Astrocyte (in vitro differentiated cells and primary cell): ENCODE measurements at regions not wholly inside any gene's neighbourhood (a gene's known extent, or its start where the extent isn't known, plus 50 kb on each side); places are given as distances from the start of the nearest gene placed in this dataset.

Experiments
- DNase-seq: peaks from one replicate; pipeline ENCODE4 v3.0.0-alpha.2; 2010; ENCODE audit warnings: low read depth
- FAIRE-seq: peaks from 2 replicates; lab custom pipeline; 2011; peaks lifted over from hg19 to GRCh38; lab: Jason Lieb, UNC
- H2AFZ ChIP-seq: 2 replicates; pipeline ENCODE4 v1.6.0; 2012; ENCODE audit warnings: low read depth, low read length, inconsistent platforms
- H3K27ac ChIP-seq: 2 replicates; pipeline ENCODE4 v1.5.1; 2011; ENCODE audit warnings: low read depth, low read length, inconsistent platforms
- H3K27me3 ChIP-seq: 2 replicates; pipeline ENCODE4 v1.6.0; 2011; ENCODE audit warnings: low read length, inconsistent platforms; ENCODE audit not compliant: insufficient read depth
- H3K36me3 ChIP-seq: 2 replicates; pipeline ENCODE4 v1.5.1; 2011; ENCODE audit warnings: low read length, inconsistent platforms; ENCODE audit not compliant: insufficient read depth
- H3K4me1 ChIP-seq: 2 replicates; pipeline ENCODE4 v1.5.1; 2011; ENCODE audit warnings: low read length, inconsistent platforms; ENCODE audit not compliant: insufficient read depth
- H3K4me2 ChIP-seq: 2 replicates; pipeline ENCODE4 v1.6.0; 2012; ENCODE audit warnings: low read length, inconsistent platforms
- H3K4me3 ChIP-seq: 2 replicates; pipeline ENCODE4 v1.5.1; 2011; ENCODE audit warnings: low read depth, mild to moderate bottlenecking, low read length, inconsistent platforms; ENCODE audit not compliant: insufficient read depth
- H3K79me2 ChIP-seq: 2 replicates; pipeline ENCODE4 v1.6.0; 2012; ENCODE audit warnings: mild to moderate bottlenecking, low read length, inconsistent platforms; ENCODE audit not compliant: insufficient read depth
- H3K9ac ChIP-seq: 2 replicates; pipeline ENCODE4 v1.6.0; 2012; ENCODE audit warnings: mild to moderate bottlenecking, low read length, inconsistent platforms
- H3K9me3 ChIP-seq: 2 replicates; pipeline ENCODE4 v1.5.1; 2012; ENCODE audit warnings: low read depth, mild to moderate bottlenecking, low read length, inconsistent platforms; ENCODE audit not compliant: insufficient read depth
- H4K20me1 ChIP-seq: 2 replicates; pipeline ENCODE4 v1.6.0; 2012; ENCODE audit warnings: low read length, inconsistent platforms; ENCODE audit not compliant: insufficient read depth
- H3K27ac Mint-ChIP-seq: one replicate; pipeline ENCODE4 v1.8.0; 2021; ENCODE audit warnings: mild to moderate bottlenecking, mixed read lengths; ENCODE audit not compliant: unreplicated experiment
- H3K27me3 Mint-ChIP-seq: one replicate; pipeline ENCODE4 v1.8.0; 2021; ENCODE audit warnings: low read depth, mixed read lengths; ENCODE audit not compliant: unreplicated experiment
- H3K36me3 Mint-ChIP-seq: one replicate; pipeline ENCODE4 v1.8.0; 2021; ENCODE audit warnings: low read depth, mixed read lengths; ENCODE audit not compliant: unreplicated experiment
- H3K4me1 Mint-ChIP-seq: one replicate; pipeline ENCODE4 v1.8.0; 2021; ENCODE audit warnings: low read depth, mixed read lengths; ENCODE audit not compliant: unreplicated experiment
- H3K4me3 Mint-ChIP-seq: one replicate; pipeline ENCODE4 v1.8.0; 2021; ENCODE audit warnings: mild to moderate bottlenecking, moderate library complexity, mixed read lengths; ENCODE audit not compliant: unreplicated experiment
- H3K9me3 Mint-ChIP-seq: one replicate; pipeline ENCODE4 v1.8.0; 2021; ENCODE audit warnings: mild to moderate bottlenecking, mixed read lengths; ENCODE audit not compliant: unreplicated experiment
- CTCF ChIP-seq: IDR thresholded peaks from 2 replicates; pipeline ENCODE4 v1.5.1; 2011; ENCODE audit warnings: low read depth, mild to moderate bottlenecking, inconsistent platforms, low read length, moderate library complexity; ENCODE audit not compliant: insufficient read depth
- EZH2 ChIP-seq: IDR thresholded peaks from 2 replicates; pipeline ENCODE4 v1.6.1; 2012; ENCODE audit warnings: mild to moderate bottlenecking, low read length, inconsistent platforms; ENCODE audit not compliant: insufficient read depth

- Mint-ChIP-seq H3K27ac (no peak overlapping the region), H3K36me3 (no peaks in the 10 kb centered on the region), H3K9me3 (peaks cover 2% of the 10 kb centered on the region), H3K27me3 (peaks cover 9% of the 10 kb centered on the region), H3K4me1 (peaks cover 18% of the 10 kb centered on the region), H3K4me3 (no peak overlapping the region)
- FAIRE-seq = no peak
- Histone ChIP-seq H3K36me3 (no peaks in the 10 kb centered on the region), H3K4me2 (no peak overlapping the region), H3K9ac (no peak overlapping the region), H3K27me3 (no peaks in the 10 kb centered on the region), H3K79me2 (no peaks in the 10 kb centered on the region), H2AFZ (no peak overlapping the region), H3K9me3 (no peaks in the 10 kb centered on the region), H3K4me1 (no peaks in the 10 kb centered on the region), H4K20me1 (no peaks in the 10 kb centered on the region), H3K27ac (no peak overlapping the region), H3K4me3 (no peak overlapping the region)
- DNase-seq = no peak
- TF ChIP-seq EZH2 (no peak), CTCF (no peak)
Observed at GRCh38 chr3:140822401-140823047, 119.1 kb upstream of the SLC25A36 start.

- no peaks in the 10 kb centered on the region for H3K36me3 Mint-ChIP-seq
- no peak for DNase-seq
- H3K9ac ChIP-seq = no peak overlapping the region
- no peak overlapping the region for H3K27ac ChIP-seq
- H3K27me3 ChIP-seq = no peaks in the 10 kb centered on the region
- H3K4me1 Mint-ChIP-seq = peaks cover 22% of the 10 kb centered on the region
- no peak for TF ChIP-seq EZH2
- TF ChIP-seq CTCF = no peak
- H3K4me1 ChIP-seq = no peaks in the 10 kb centered on the region
- H3K27me3 Mint-ChIP-seq = peaks cover 9% of the 10 kb centered on the region
- no peak overlapping the region for H3K4me2 ChIP-seq
- no peaks in the 10 kb centered on the region for H3K9me3 ChIP-seq
- H3K9me3 Mint-ChIP-seq = peaks cover 2% of the 10 kb centered on the region
- H3K36me3 ChIP-seq = no peaks in the 10 kb centered on the region
- H2AFZ ChIP-seq = no peak overlapping the region
- H4K20me1 ChIP-seq = no peaks in the 10 kb centered on the region
- H3K4me3 Mint-ChIP-seq = peak overlapping the region; percentile 2
- no peaks in the 10 kb centered on the region for H3K79me2 ChIP-seq
- H3K27ac Mint-ChIP-seq = no peak overlapping the region
- no peak for FAIRE-seq
- no peak overlapping the region for H3K4me3 ChIP-seq
Observed at GRCh38 chr3:140823106-140823505, 118.5 kb upstream of the SLC25A36 start.

GRCh38 chr3:140827894-140828293 is 113.7 kb upstream of the SLC25A36 start:
- H3K36me3 Mint-ChIP-seq = no peaks in the 10 kb centered on the region
- no peaks in the 10 kb centered on the region for H3K9me3 ChIP-seq
- no peaks in the 10 kb centered on the region for H3K9me3 Mint-ChIP-seq
- DNase-seq (no peak), FAIRE-seq (no peak)
- no peaks in the 10 kb centered on the region for H3K79me2 ChIP-seq
- H3K36me3 ChIP-seq = no peaks in the 10 kb centered on the region
- H3K27me3 ChIP-seq = no peaks in the 10 kb centered on the region
- peak overlapping the region; percentile 37 for H3K4me3 Mint-ChIP-seq
- no peak overlapping the region for H3K9ac ChIP-seq
- H3K27me3 Mint-ChIP-seq = peaks cover 1% of the 10 kb centered on the region
- H4K20me1 ChIP-seq = no peaks in the 10 kb centered on the region
- no peaks in the 10 kb centered on the region for H3K4me1 ChIP-seq
- H2AFZ ChIP-seq = no peak overlapping the region
- H3K27ac ChIP-seq = no peak overlapping the region
- H3K4me2 ChIP-seq = no peak overlapping the region
- TF ChIP-seq CTCF = no peak
- no peak for TF ChIP-seq EZH2
- no peak overlapping the region for H3K4me3 ChIP-seq
- peaks cover 10% of the 10 kb centered on the region for H3K4me1 Mint-ChIP-seq
- H3K27ac Mint-ChIP-seq = no peak overlapping the region
